ENCODE measurements at regions not wholly inside any gene's neighbourhood (a gene's known extent, or its start where the extent isn't known, plus 50 kb on each side); places are given as distances from the start of the nearest gene placed in this dataset.

GRCh38 chr1:199265319-199265718 lies 626.5 kb downstream of the PTPRC start:
- ATAC-seq (no peak), DNase-seq (no peak)
- H3K4me3 Mint-ChIP-seq, result no peak overlapping the region
- no peak overlapping the region for H3K27ac Mint-ChIP-seq
- H3K27me3 Mint-ChIP-seq, result peaks cover 7% of the 10 kb centered on the region
- H3K9me3 Mint-ChIP-seq, result no peaks in the 10 kb centered on the region
- H3K36me3 Mint-ChIP-seq (ENCODE audit: low read depth), result no peaks in the 10 kb centered on the region
- peaks cover 10% of the 10 kb centered on the region for H3K4me1 Mint-ChIP-seq

- Mint-ChIP-seq H3K36me3 (ENCODE audit: low read depth) (no peaks in the 10 kb centered on the region), H3K4me1 (peaks cover 29% of the 10 kb centered on the region), H3K9me3 (no peaks in the 10 kb centered on the region), H3K4me3 (no peak overlapping the region), H3K27ac (no peak overlapping the region), H3K27me3 (peaks cover 7% of the 10 kb centered on the region)
- DNase-seq (no peak), ATAC-seq (no peak)
Observed at GRCh38 chr1:199269241-199269640, 630.4 kb downstream of the PTPRC start.

- Mint-ChIP-seq H3K4me3 (no peak overlapping the region), H3K27me3 (peaks cover 7% of the 10 kb centered on the region), H3K9me3 (peaks cover 5% of the 10 kb centered on the region), H3K4me1 (peaks cover 31% of the 10 kb centered on the region), H3K27ac (no peak overlapping the region), H3K36me3 (ENCODE audit: low read depth) (no peaks in the 10 kb centered on the region)
- DNase-seq (no peak), ATAC-seq (no peak)
Observed at GRCh38 chr1:199272139-199272544, 633.3 kb downstream of the PTPRC start.

- peaks cover 6% of the 10 kb centered on the region for H3K9me3 Mint-ChIP-seq
- DNase-seq (no peak), ATAC-seq (peak; percentile 41)
- no peaks in the 10 kb centered on the region for H3K36me3 Mint-ChIP-seq (ENCODE audit: low read depth)
- H3K27me3 Mint-ChIP-seq, result peaks cover 7% of the 10 kb centered on the region
- peaks cover 31% of the 10 kb centered on the region for H3K4me1 Mint-ChIP-seq
- no peak overlapping the region for H3K4me3 Mint-ChIP-seq
- H3K27ac Mint-ChIP-seq, result peak overlapping the region; percentile 52
Observed at GRCh38 chr1:199272628-199273086, 633.8 kb downstream of the PTPRC start.

GRCh38 chr1:199273837-199274379 lies 635.1 kb downstream of the PTPRC start:
- DNase-seq, result no peak

GRCh38 chr1:199279067-199279466 lies 640.2 kb downstream of the PTPRC start:
- DNase-seq (no peak), ATAC-seq (no peak)
- peaks cover 2% of the 10 kb centered on the region for H3K27me3 Mint-ChIP-seq
- no peaks in the 10 kb centered on the region for H3K36me3 Mint-ChIP-seq (ENCODE audit: low read depth)
- no peak overlapping the region for H3K27ac Mint-ChIP-seq
- H3K4me1 Mint-ChIP-seq, result peaks cover 38% of the 10 kb centered on the region
- peaks cover 6% of the 10 kb centered on the region for H3K9me3 Mint-ChIP-seq
- H3K4me3 Mint-ChIP-seq, result no peak overlapping the region

More at GRCh38 chr1:199273837-199274379, 635.1 kb downstream of the PTPRC start:
- peak; percentile 85 for ATAC-seq
- H3K27me3 Mint-ChIP-seq, result peaks cover 3% of the 10 kb centered on the region
- H3K36me3 Mint-ChIP-seq (ENCODE audit: low read depth), result no peaks in the 10 kb centered on the region
- H3K27ac Mint-ChIP-seq, result peak overlapping the region; percentile 70
- peaks cover 31% of the 10 kb centered on the region for H3K4me1 Mint-ChIP-seq
- H3K9me3 Mint-ChIP-seq, result peaks cover 6% of the 10 kb centered on the region
- no peak overlapping the region for H3K4me3 Mint-ChIP-seq

GRCh38 chr1:199279872-199280645 lies 641.2 kb downstream of the PTPRC start:
- H3K4me3 Mint-ChIP-seq, result no peak overlapping the region
- DNase-seq (no peak), ATAC-seq (peak; percentile 87)

GRCh38 chr1:199282751-199283305 lies 644.0 kb downstream of the PTPRC start:
- ATAC-seq (peak; percentile 31), DNase-seq (no peak)
- H3K4me3 Mint-ChIP-seq, result no peak overlapping the region
- peaks cover 7% of the 10 kb centered on the region for H3K27me3 Mint-ChIP-seq
- H3K9me3 Mint-ChIP-seq, result peaks cover 3% of the 10 kb centered on the region
- H3K36me3 Mint-ChIP-seq (ENCODE audit: low read depth), result no peaks in the 10 kb centered on the region
- H3K4me1 Mint-ChIP-seq, result peaks cover 47% of the 10 kb centered on the region
- peak overlapping the region; percentile 36 for H3K27ac Mint-ChIP-seq

More at GRCh38 chr1:199279872-199280645, 641.2 kb downstream of the PTPRC start:
- Mint-ChIP-seq H3K27ac (peak overlapping the region; percentile 43), H3K27me3 (peaks cover 2% of the 10 kb centered on the region), H3K4me1 (peaks cover 32% of the 10 kb centered on the region), H3K9me3 (peaks cover 6% of the 10 kb centered on the region), H3K36me3 (ENCODE audit: low read depth) (no peaks in the 10 kb centered on the region)

- no peak for DNase-seq
- no peak overlapping the region for H3K4me3 Mint-ChIP-seq
- H3K36me3 Mint-ChIP-seq (ENCODE audit: low read depth), result no peaks in the 10 kb centered on the region
- no peak overlapping the region for H3K27ac Mint-ChIP-seq
- peaks cover 7% of the 10 kb centered on the region for H3K27me3 Mint-ChIP-seq
- no peak for ATAC-seq
- peaks cover 3% of the 10 kb centered on the region for H3K9me3 Mint-ChIP-seq
- peaks cover 47% of the 10 kb centered on the region for H3K4me1 Mint-ChIP-seq
Observed at GRCh38 chr1:199283794-199284193, 645.0 kb downstream of the PTPRC start.

GRCh38 chr1:199287206-199287605 lies 648.4 kb downstream of the PTPRC start:
- no peak for ATAC-seq
- no peak overlapping the region for H3K27ac Mint-ChIP-seq
- H3K4me1 Mint-ChIP-seq, result peaks cover 37% of the 10 kb centered on the region
- no peak overlapping the region for H3K4me3 Mint-ChIP-seq
- H3K9me3 Mint-ChIP-seq, result peaks cover 3% of the 10 kb centered on the region
- no peak for DNase-seq
- no peaks in the 10 kb centered on the region for H3K36me3 Mint-ChIP-seq (ENCODE audit: low read depth)
- peaks cover 8% of the 10 kb centered on the region for H3K27me3 Mint-ChIP-seq

- Mint-ChIP-seq H3K9me3 (peaks cover 3% of the 10 kb centered on the region), H3K27me3 (peaks cover 6% of the 10 kb centered on the region), H3K27ac (no peak overlapping the region), H3K4me3 (no peak overlapping the region), H3K36me3 (ENCODE audit: low read depth) (no peaks in the 10 kb centered on the region), H3K4me1 (peaks cover 33% of the 10 kb centered on the region)
- DNase-seq (no peak), ATAC-seq (peak; percentile 86)
Observed at GRCh38 chr1:199287647-199288046, 648.8 kb downstream of the PTPRC start.

GRCh38 chr1:199290186-199290585 lies 651.3 kb downstream of the PTPRC start:
- Mint-ChIP-seq H3K4me1 (peaks cover 16% of the 10 kb centered on the region), H3K9me3 (peaks cover 2% of the 10 kb centered on the region), H3K27ac (no peak overlapping the region), H3K4me3 (no peak overlapping the region), H3K27me3 (peaks cover 6% of the 10 kb centered on the region), H3K36me3 (ENCODE audit: low read depth) (no peaks in the 10 kb centered on the region)
- ATAC-seq, result no peak
- DNase-seq, result no peak

GRCh38 chr1:199291022-199291740 lies 652.3 kb downstream of the PTPRC start:
- H3K27ac Mint-ChIP-seq, result no peak overlapping the region
- no peak overlapping the region for H3K4me3 Mint-ChIP-seq
- H3K27me3 Mint-ChIP-seq, result peaks cover 6% of the 10 kb centered on the region
- H3K4me1 Mint-ChIP-seq, result peaks cover 16% of the 10 kb centered on the region
- no peaks in the 10 kb centered on the region for H3K36me3 Mint-ChIP-seq (ENCODE audit: low read depth)
- ATAC-seq (no peak), DNase-seq (no peak)
- no peaks in the 10 kb centered on the region for H3K9me3 Mint-ChIP-seq

- Mint-ChIP-seq H3K27ac (no peak overlapping the region), H3K4me1 (peaks cover 5% of the 10 kb centered on the region), H3K36me3 (ENCODE audit: low read depth) (no peaks in the 10 kb centered on the region), H3K9me3 (no peaks in the 10 kb centered on the region), H3K4me3 (no peak overlapping the region), H3K27me3 (peaks cover 1% of the 10 kb centered on the region)
- ATAC-seq (no peak), DNase-seq (no peak)
Observed at GRCh38 chr1:199292896-199293295, 654.1 kb downstream of the PTPRC start.
